ENCODE measurements at regions not wholly inside any gene's neighbourhood (a gene's known extent, or its start where the extent isn't known, plus 50 kb on each side); places are given as distances from the start of the nearest gene placed in this dataset.
"Not testable (repeated sequence)": the region's sequence is repeated elsewhere in the genome, so short reads cannot be mapped to it uniquely, and the experiment has no call there.

DNA sequence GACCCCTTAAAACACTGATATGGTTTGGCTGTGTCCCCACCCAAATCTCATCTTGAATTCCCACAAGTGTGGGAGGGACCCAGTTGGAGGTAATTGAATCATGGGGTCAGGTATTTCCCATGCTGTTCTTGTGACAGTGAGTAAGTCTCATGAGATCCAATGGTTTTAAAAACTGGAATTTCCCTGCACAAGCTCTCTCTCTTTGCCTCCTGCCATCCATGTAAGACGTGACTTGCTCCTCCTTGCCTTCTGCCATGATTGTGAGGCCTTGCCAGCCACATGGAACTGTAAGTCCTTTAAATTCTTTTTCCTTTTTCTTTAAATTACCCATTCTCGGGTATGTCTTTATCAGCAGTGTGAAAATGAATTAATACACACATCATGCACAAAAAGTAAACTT is 99.1 kb upstream of the PLEKHG1 start:
- TF ChIP-seq, protein P1, sequence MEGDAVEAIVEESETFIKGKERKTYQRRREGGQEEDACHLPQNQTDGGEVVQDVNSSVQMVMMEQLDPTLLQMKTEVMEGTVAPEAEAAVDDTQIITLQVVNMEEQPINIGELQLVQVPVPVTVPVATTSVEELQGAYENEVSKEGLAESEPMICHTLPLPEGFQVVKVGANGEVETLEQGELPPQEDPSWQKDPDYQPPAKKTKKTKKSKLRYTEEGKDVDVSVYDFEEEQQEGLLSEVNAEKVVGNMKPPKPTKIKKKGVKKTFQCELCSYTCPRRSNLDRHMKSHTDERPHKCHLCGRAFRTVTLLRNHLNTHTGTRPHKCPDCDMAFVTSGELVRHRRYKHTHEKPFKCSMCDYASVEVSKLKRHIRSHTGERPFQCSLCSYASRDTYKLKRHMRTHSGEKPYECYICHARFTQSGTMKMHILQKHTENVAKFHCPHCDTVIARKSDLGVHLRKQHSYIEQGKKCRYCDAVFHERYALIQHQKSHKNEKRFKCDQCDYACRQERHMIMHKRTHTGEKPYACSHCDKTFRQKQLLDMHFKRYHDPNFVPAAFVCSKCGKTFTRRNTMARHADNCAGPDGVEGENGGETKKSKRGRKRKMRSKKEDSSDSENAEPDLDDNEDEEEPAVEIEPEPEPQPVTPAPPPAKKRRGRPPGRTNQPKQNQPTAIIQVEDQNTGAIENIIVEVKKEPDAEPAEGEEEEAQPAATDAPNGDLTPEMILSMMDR (IDR thresholded peaks at IDR 0.05; ENCODE audit: poor library complexity), result not testable (repeated sequence)
- TF ChIP-seq EZH2 (IDR thresholded peaks at IDR 0.05; ENCODE audit: borderline replicate concordance), result not testable (repeated sequence)

All from hepatocyte (in vitro differentiated cells).